Body of pancreas (tissue), 4 donors: ENCODE measurements at regions not wholly inside any gene's neighbourhood (a gene's known extent, or its start where the extent isn't known, plus 50 kb on each side); places are given as distances from the start of the nearest gene placed in this dataset.

Experiments
- POLR2A ChIP-seq, 3 donors: fragments of 450-650 bp; IDR thresholded peaks; one replicate each; pipeline ENCODE4 v1.6.1; 2016; ENCODE audit warnings: antibody characterized with exemption in 3 of 3, mild to moderate bottlenecking in 2 of 3
- TF ChIP-seq, protein P1 (sequence below), 7 experiments: fragments of 450-650 bp in 4 of 7; fragments of 200-600 bp in 3 of 7; sonication (generic) in 3 of 7; IDR thresholded peaks; one replicate each; pipeline ENCODE4 v1.5.1; 2016 to 2019; ENCODE audit warnings: antibody characterized with exemption in 7 of 7

DNA sequence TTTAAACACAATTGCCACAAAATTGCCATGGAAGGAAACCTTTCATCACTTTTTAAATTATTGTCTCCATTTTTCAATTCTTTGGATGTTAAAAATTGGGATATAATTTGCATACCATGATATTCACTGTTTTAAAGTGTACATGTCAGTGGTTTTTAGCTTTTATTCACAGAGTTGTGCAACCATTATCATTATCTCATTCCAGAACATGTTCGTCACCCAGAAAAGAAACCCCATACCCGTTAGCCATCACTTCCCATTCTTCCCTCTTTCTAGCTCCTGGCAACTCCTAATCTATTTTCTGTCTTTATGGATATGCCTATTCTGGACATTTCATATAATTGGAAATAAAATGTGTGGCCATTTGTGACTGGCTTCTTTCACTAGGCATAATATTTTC, 260.3 kb upstream of the FERD3L start:
- TF ChIP-seq, protein P1, sequence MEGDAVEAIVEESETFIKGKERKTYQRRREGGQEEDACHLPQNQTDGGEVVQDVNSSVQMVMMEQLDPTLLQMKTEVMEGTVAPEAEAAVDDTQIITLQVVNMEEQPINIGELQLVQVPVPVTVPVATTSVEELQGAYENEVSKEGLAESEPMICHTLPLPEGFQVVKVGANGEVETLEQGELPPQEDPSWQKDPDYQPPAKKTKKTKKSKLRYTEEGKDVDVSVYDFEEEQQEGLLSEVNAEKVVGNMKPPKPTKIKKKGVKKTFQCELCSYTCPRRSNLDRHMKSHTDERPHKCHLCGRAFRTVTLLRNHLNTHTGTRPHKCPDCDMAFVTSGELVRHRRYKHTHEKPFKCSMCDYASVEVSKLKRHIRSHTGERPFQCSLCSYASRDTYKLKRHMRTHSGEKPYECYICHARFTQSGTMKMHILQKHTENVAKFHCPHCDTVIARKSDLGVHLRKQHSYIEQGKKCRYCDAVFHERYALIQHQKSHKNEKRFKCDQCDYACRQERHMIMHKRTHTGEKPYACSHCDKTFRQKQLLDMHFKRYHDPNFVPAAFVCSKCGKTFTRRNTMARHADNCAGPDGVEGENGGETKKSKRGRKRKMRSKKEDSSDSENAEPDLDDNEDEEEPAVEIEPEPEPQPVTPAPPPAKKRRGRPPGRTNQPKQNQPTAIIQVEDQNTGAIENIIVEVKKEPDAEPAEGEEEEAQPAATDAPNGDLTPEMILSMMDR (IDR thresholded peaks at IDR 0.05): no peak
- TF ChIP-seq POLR2A (IDR thresholded peaks at IDR 0.05): no peak
